ENCODE measurements at regions not wholly inside any gene's neighbourhood (a gene's known extent, or its start where the extent isn't known, plus 50 kb on each side); places are given as distances from the start of the nearest gene placed in this dataset.

DNA sequence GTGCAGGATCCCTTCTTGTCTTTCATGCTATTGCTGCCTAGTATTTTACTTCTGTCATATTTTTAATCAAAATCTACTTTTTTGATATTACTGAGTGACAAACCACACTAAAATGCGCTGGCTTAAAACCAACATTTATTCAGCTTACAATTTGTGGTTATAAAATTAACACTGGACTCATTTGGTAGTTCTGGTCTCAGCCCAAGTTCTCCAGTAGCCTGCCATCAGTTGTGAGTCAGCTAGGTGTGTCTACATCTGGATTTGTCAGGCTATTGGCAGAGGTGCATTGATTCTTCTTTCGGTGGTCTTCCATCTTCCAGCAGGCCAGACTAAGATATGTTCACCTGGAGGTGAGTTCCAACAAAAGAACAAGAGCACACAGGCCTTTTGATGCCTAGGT, 765.1 kb upstream of the FBXO33 start:
- no peak overlapping the region for H3K27ac ChIP-seq
- TF ChIP-seq, protein P1, sequence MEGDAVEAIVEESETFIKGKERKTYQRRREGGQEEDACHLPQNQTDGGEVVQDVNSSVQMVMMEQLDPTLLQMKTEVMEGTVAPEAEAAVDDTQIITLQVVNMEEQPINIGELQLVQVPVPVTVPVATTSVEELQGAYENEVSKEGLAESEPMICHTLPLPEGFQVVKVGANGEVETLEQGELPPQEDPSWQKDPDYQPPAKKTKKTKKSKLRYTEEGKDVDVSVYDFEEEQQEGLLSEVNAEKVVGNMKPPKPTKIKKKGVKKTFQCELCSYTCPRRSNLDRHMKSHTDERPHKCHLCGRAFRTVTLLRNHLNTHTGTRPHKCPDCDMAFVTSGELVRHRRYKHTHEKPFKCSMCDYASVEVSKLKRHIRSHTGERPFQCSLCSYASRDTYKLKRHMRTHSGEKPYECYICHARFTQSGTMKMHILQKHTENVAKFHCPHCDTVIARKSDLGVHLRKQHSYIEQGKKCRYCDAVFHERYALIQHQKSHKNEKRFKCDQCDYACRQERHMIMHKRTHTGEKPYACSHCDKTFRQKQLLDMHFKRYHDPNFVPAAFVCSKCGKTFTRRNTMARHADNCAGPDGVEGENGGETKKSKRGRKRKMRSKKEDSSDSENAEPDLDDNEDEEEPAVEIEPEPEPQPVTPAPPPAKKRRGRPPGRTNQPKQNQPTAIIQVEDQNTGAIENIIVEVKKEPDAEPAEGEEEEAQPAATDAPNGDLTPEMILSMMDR (conservative IDR thresholded peaks at IDR 0.05; ENCODE audit: low read depth) = no peak
- POLR2A ChIA-PET (ENCODE audit: low non-redundant PET) = no interaction called here
- no peak for DNase-seq (ENCODE audit: low spot score)
- CTCF ChIA-PET = no interaction called here

- ChIA-PET POLR2A (ENCODE audit: low non-redundant PET) (no interaction called here), CTCF (no interaction called here)
- TF ChIP-seq, protein P1 (conservative IDR thresholded peaks at IDR 0.05; ENCODE audit: low read depth) = no peak
- DNase-seq (ENCODE audit: low spot score) = peak; percentile 9
- no peak overlapping the region for H3K27ac ChIP-seq
Observed at GRCh38 chr14:40188006-40188405, 755.8 kb upstream of the FBXO33 start.

DNA sequence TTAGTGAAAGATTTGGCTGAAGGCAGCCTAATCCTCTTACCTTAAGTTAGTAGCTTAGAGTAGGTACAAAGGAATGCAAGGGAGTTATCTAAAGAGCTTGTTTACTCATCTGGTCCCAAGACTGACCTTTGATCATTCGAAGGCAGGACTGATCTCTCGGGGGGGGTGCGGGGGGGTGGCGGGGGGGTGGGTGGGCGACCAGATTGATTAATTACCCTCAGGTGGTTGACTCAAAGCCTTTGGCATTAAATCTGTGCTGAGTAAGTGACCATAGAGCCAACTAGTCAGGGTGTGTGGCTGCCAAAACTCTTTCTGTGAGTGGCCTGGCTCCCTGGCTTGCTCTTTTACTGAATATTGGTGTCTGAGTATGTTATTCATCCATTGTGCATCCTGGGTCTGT, 731.9 kb upstream of the FBXO33 start:
- H3K27ac ChIP-seq = no peak overlapping the region
- DNase-seq (ENCODE audit: low spot score) = peak; percentile 41
- TF ChIP-seq, protein P1 (conservative IDR thresholded peaks at IDR 0.05; ENCODE audit: low read depth) = no peak
- CTCF ChIA-PET = interaction anchor here (0.7 kb wide), 1 partner anchor 290 kb away, joined by 3 read pairs; no protein-coding TSS in a partner anchor
- POLR2A ChIA-PET (ENCODE audit: low non-redundant PET) = no interaction called here

- no peak for DNase-seq (ENCODE audit: low spot score)
- TF ChIP-seq, protein P1 (conservative IDR thresholded peaks at IDR 0.05; ENCODE audit: low read depth) = no peak
- no peak overlapping the region for H3K27ac ChIP-seq
- CTCF ChIA-PET = no interaction called here
- POLR2A ChIA-PET (ENCODE audit: low non-redundant PET) = no interaction called here
Observed at GRCh38 chr14:40139657-40140056, 707.4 kb upstream of the FBXO33 start.

- POLR2A ChIA-PET (ENCODE audit: low non-redundant PET) = no interaction called here
- CTCF ChIA-PET = no interaction called here
- H3K27ac ChIP-seq = no peak overlapping the region
- TF ChIP-seq, protein P1 (conservative IDR thresholded peaks at IDR 0.05; ENCODE audit: low read depth) = no peak
- DNase-seq (ENCODE audit: low spot score) = no peak
Observed at GRCh38 chr14:40133463-40133862, 701.2 kb upstream of the FBXO33 start.

GRCh38 chr14:40129159-40129558, 696.9 kb upstream of the FBXO33 start:
- no peak overlapping the region for H3K27ac ChIP-seq
- CTCF ChIA-PET = no interaction called here
- no peak for DNase-seq (ENCODE audit: low spot score)
- TF ChIP-seq, protein P1 (conservative IDR thresholded peaks at IDR 0.05; ENCODE audit: low read depth) = no peak
- POLR2A ChIA-PET (ENCODE audit: low non-redundant PET) = no interaction called here

- no peak overlapping the region for H3K27ac ChIP-seq
- CTCF ChIA-PET = no interaction called here
- DNase-seq (ENCODE audit: low spot score) = no peak
- TF ChIP-seq, protein P1 (conservative IDR thresholded peaks at IDR 0.05; ENCODE audit: low read depth) = no peak
- POLR2A ChIA-PET (ENCODE audit: low non-redundant PET) = no interaction called here
Observed at GRCh38 chr14:40123816-40124215, 691.6 kb upstream of the FBXO33 start.

Data from RWPE1 (cell line).